HL-60 (cell line): ENCODE measurements at regions not wholly inside any gene's neighbourhood (a gene's known extent, or its start where the extent isn't known, plus 50 kb on each side); places are given as distances from the start of the nearest gene placed in this dataset.

Source experiments
- CTCF ChIP-seq: IDR thresholded peaks from one replicate; pipeline ENCODE4 v1.5.1; 2011; ENCODE audit warnings: low read length, control low read depth, inconsistent platforms; ENCODE audit not compliant: insufficient read depth
- POLR2AphosphoS5 ChIP-seq: IDR thresholded peaks from 2 replicates; pipeline ENCODE4 v1.6.1; 2012; ENCODE audit warnings: low read depth
- SPI1 ChIP-seq: IDR thresholded peaks from 2 replicates; pipeline ENCODE4 v1.6.1; 2012; ENCODE audit warnings: low read depth, mild to moderate bottlenecking, borderline replicate concordance

DNA sequence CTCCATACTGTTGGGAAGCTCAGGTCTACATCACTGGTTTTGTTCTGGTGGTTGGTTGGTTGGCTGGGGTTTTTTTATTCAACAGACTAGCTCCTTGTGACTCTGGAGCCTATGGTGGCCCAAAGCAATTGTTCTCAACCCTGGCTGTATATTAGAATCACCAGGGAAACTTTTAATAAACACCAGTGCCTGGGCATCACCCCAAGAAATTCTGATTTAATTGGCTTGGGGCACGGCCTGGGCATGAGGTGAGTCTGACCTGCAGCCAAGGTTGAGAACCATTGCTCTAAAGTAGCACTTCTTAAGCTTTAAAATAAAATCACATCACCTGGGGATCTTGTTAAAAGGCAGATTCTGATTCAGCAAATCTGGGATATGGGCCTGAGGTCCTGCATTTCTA is 184.1 kb downstream of the C1D start:
- TF ChIP-seq CTCF (no peak), POLR2AphosphoS5 (no peak), SPI1 (no peak)
